SK-N-SH (cell line): ENCODE measurements at regions not wholly inside any gene's neighbourhood (a gene's known extent, or its start where the extent isn't known, plus 50 kb on each side); places are given as distances from the start of the nearest gene placed in this dataset.

Source experiments
- EP300 ChIP-seq, 2 experiments: IDR thresholded peaks; 2 replicates each; pipeline versions ENCODE4 v1.4.0 to v1.6.1; 2012; ENCODE audit warnings: borderline replicate concordance in 1 of 2, low read depth in 1 of 2, low read length in 1 of 2
- EZH2phosphoT487 ChIP-seq: fragments of 200-600 bp; sonication (generic); IDR thresholded peaks from 2 replicates; pipeline ENCODE4 v1.6.1; 2017; ENCODE audit warnings: low read depth, mixed run types, mild to moderate bottlenecking, antibody characterized with exemption, moderate library complexity, borderline replicate concordance
- JUND ChIP-seq: IDR thresholded peaks from 2 replicates; pipeline ENCODE4 v1.4.0; 2012
- RAD21 ChIP-seq: IDR thresholded peaks from 2 replicates; pipeline ENCODE4 v1.6.1; 2012; ENCODE audit warnings: mild to moderate bottlenecking, low read length
- RXRA ChIP-seq: IDR thresholded peaks from 2 replicates; pipeline ENCODE4 v1.4.0; 2012; ENCODE audit warnings: low read depth, mild to moderate bottlenecking, borderline replicate concordance
- TAF1 ChIP-seq: IDR thresholded peaks from 2 replicates; pipeline ENCODE4 v1.6.1; 2012; ENCODE audit warnings: low read depth, mild to moderate bottlenecking, low read length, moderate library complexity, borderline replicate concordance
- TCF12 ChIP-seq: IDR thresholded peaks from 2 replicates; pipeline ENCODE4 v1.4.0; 2012
- YY1 ChIP-seq: IDR thresholded peaks from 2 replicates; pipeline ENCODE4 v1.4.0; 2012; ENCODE audit warnings: low read depth, mild to moderate bottlenecking
- TF ChIP-seq, protein P1 (sequence below): fragments of 200-600 bp; sonication (generic); IDR thresholded peaks from 2 replicates; pipeline ENCODE4 v1.6.1; 2017; ENCODE audit warnings: antibody characterized with exemption, mild to moderate bottlenecking, moderate library complexity
- TF ChIP-seq, protein P2 (sequence below): IDR thresholded peaks from 2 replicates; pipeline ENCODE4 v1.4.0; 2012; ENCODE audit warnings: low read depth, borderline replicate concordance

DNA sequence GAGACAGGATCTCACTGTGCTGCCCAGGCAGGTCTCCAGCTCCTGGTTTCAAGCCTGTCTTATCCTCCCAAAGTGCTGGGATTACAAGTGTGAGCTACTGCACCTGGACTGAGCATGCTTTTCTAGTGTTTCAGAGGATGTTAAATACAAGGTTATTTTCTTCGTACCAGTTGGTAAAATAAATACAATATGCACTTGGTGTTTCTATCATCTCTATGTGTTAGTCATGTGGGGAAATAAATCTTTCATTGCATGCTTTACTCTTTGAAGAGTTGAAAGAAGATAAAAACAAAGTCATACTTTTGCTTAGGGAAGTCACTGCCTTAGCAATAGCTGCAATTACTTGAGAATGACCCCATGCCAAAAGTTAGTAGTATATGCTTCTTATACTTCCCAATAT lies 162.3 kb downstream of the PCDH7 start:
- no peak for TF ChIP-seq JUND
- TF ChIP-seq, protein P1, sequence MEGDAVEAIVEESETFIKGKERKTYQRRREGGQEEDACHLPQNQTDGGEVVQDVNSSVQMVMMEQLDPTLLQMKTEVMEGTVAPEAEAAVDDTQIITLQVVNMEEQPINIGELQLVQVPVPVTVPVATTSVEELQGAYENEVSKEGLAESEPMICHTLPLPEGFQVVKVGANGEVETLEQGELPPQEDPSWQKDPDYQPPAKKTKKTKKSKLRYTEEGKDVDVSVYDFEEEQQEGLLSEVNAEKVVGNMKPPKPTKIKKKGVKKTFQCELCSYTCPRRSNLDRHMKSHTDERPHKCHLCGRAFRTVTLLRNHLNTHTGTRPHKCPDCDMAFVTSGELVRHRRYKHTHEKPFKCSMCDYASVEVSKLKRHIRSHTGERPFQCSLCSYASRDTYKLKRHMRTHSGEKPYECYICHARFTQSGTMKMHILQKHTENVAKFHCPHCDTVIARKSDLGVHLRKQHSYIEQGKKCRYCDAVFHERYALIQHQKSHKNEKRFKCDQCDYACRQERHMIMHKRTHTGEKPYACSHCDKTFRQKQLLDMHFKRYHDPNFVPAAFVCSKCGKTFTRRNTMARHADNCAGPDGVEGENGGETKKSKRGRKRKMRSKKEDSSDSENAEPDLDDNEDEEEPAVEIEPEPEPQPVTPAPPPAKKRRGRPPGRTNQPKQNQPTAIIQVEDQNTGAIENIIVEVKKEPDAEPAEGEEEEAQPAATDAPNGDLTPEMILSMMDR: no peak
- TF ChIP-seq EZH2phosphoT487: no peak
- TF ChIP-seq TCF12: no peak
- no peak for TF ChIP-seq YY1
- TF ChIP-seq TAF1: no peak
- TF ChIP-seq EP300 (IDR thresholded peaks at IDR 0.05; ENCODE audit: borderline replicate concordance in 1 of 2, low read depth in 1 of 2, low read length in 1 of 2): no peak
- TF ChIP-seq RAD21: no peak
- TF ChIP-seq, protein P2, sequence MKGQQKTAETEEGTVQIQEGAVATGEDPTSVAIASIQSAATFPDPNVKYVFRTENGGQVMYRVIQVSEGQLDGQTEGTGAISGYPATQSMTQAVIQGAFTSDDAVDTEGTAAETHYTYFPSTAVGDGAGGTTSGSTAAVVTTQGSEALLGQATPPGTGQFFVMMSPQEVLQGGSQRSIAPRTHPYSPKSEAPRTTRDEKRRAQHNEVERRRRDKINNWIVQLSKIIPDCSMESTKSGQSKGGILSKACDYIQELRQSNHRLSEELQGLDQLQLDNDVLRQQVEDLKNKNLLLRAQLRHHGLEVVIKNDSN: no peak
- no peak for TF ChIP-seq RXRA
